Smooth muscle cell (in vitro differentiated cells): ENCODE measurements at regions not wholly inside any gene's neighbourhood (a gene's known extent, or its start where the extent isn't known, plus 50 kb on each side); places are given as distances from the start of the nearest gene placed in this dataset.

Experiments used
- DNase-seq: peaks from one replicate; lab custom pipeline; 2025; ENCODE audit not compliant: unreplicated experiment; lab: John Stamatoyannopoulos, UW
- H2AFZ ChIP-seq: fragments of 200-600 bp; sonication (generic); 2 replicates; pipeline ENCODE4 v1.6.0; 2016; ENCODE audit warnings: antibody characterized with exemption, low read depth, mild to moderate bottlenecking
- H3F3A ChIP-seq: fragments of 200-600 bp; sonication (generic); 2 replicates; pipeline ENCODE4 v1.6.0; 2017; ENCODE audit warnings: antibody characterized with exemption, low read depth
- H3K27ac ChIP-seq: fragments of 200-600 bp; sonication (generic); 2 replicates; pipeline ENCODE4 v1.5.1; 2016; ENCODE audit warnings: low read depth, mild to moderate bottlenecking
- H3K27me3 ChIP-seq: fragments of 200-600 bp; sonication (generic); 2 replicates; pipeline ENCODE4 v1.6.1; 2016; ENCODE audit warnings: low read depth, mild to moderate bottlenecking
- H3K36me3 ChIP-seq: fragments of 200-600 bp; sonication (generic); 2 replicates; pipeline ENCODE4 v1.5.1; 2016; ENCODE audit warnings: low read depth
- H3K4me1 ChIP-seq: fragments of 200-600 bp; sonication (generic); 2 replicates; pipeline ENCODE4 v1.5.1; 2016; ENCODE audit warnings: low read depth
- H3K4me2 ChIP-seq: fragments of 200-600 bp; sonication (generic); 2 replicates; pipeline ENCODE4 v1.6.0; 2016; ENCODE audit warnings: mild to moderate bottlenecking
- H3K4me3 ChIP-seq: fragments of 200-600 bp; sonication (generic); 2 replicates; pipeline ENCODE4 v1.5.1; 2016; ENCODE audit warnings: mild to moderate bottlenecking
- H3K79me2 ChIP-seq: fragments of 200-600 bp; sonication (generic); 2 replicates; pipeline ENCODE4 v1.6.0; 2016; ENCODE audit warnings: low read depth, mild to moderate bottlenecking
- H3K9ac ChIP-seq: fragments of 200-600 bp; sonication (generic); 2 replicates; pipeline ENCODE4 v1.6.0; 2016; ENCODE audit warnings: low read depth
- H3K9me3 ChIP-seq: fragments of 200-600 bp; sonication (generic); replicated peaks from 2 replicates; pipeline ENCODE4 v1.5.1; 2016; ENCODE audit warnings: low read depth
- H4K20me1 ChIP-seq: fragments of 200-600 bp; sonication (generic); 2 replicates; pipeline ENCODE4 v1.6.0; 2016; ENCODE audit warnings: low read depth
- WGBS: methylation state at CpG from one replicate; pipeline ENCODE4 v1.1.7; 2016; ENCODE audit warnings: low lambda C conversion rate; 5-methylcytosine and 5-hydroxymethylcytosine counted together
- TF ChIP-seq, protein P1 (sequence below): fragments of 200-600 bp; sonication (generic); IDR thresholded peaks from 2 replicates; pipeline ENCODE4 v1.5.1; 2017; ENCODE audit warnings: borderline replicate concordance, mild to moderate bottlenecking, antibody characterized with exemption; ENCODE audit not compliant: insufficient read depth, poor library complexity, severe bottlenecking

DNA sequence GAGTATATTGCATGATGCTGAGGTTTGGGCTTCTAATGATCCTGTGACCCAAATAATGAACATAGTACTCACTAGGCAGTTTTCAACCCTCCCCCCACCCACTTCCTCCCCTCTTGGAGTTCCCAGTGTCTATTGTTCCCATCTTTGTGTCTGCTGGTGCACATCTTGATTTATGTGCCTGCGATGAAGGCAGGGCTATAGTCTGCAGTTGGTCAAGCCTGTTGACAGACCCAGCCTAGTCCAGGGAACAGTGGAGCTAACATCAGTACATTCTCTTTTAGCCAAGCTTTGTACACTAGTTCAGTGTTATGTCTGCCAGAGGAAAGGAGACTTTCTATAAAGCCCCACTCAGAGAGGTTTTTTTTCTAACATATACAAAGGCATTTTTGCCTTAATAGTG lies 287.6 kb downstream of the CPS1 start:
- no peak overlapping the region for H3K4me3 ChIP-seq
- H3F3A ChIP-seq: no peaks in the 10 kb centered on the region
- TF ChIP-seq, protein P1, sequence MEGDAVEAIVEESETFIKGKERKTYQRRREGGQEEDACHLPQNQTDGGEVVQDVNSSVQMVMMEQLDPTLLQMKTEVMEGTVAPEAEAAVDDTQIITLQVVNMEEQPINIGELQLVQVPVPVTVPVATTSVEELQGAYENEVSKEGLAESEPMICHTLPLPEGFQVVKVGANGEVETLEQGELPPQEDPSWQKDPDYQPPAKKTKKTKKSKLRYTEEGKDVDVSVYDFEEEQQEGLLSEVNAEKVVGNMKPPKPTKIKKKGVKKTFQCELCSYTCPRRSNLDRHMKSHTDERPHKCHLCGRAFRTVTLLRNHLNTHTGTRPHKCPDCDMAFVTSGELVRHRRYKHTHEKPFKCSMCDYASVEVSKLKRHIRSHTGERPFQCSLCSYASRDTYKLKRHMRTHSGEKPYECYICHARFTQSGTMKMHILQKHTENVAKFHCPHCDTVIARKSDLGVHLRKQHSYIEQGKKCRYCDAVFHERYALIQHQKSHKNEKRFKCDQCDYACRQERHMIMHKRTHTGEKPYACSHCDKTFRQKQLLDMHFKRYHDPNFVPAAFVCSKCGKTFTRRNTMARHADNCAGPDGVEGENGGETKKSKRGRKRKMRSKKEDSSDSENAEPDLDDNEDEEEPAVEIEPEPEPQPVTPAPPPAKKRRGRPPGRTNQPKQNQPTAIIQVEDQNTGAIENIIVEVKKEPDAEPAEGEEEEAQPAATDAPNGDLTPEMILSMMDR: no peak
- H3K4me2 ChIP-seq: no peak overlapping the region
- H3K4me1 ChIP-seq: no peaks in the 10 kb centered on the region
- H3K79me2 ChIP-seq: no peaks in the 10 kb centered on the region
- no peaks in the 10 kb centered on the region for H3K9me3 ChIP-seq
- H3K9ac ChIP-seq: no peak overlapping the region
- H4K20me1 ChIP-seq: no peaks in the 10 kb centered on the region
- no peak for DNase-seq
- no peak overlapping the region for H2AFZ ChIP-seq
- H3K36me3 ChIP-seq: no peaks in the 10 kb centered on the region
- WGBS: 77% methylated on average over 1 of the region's 1 CpG
- no peaks in the 10 kb centered on the region for H3K27me3 ChIP-seq
- no peak overlapping the region for H3K27ac ChIP-seq

GRCh38 chr2:210859314-210859713 lies 302.9 kb downstream of the CPS1 start:
- Histone ChIP-seq H3K4me3 (no peak overlapping the region), H3K36me3 (no peaks in the 10 kb centered on the region), H3K27me3 (no peaks in the 10 kb centered on the region), H3K9me3 (no peaks in the 10 kb centered on the region), H3F3A (no peaks in the 10 kb centered on the region), H3K4me2 (no peak overlapping the region), H4K20me1 (no peaks in the 10 kb centered on the region), H3K4me1 (peaks cover 13% of the 10 kb centered on the region), H2AFZ (no peak overlapping the region), H3K9ac (no peak overlapping the region), H3K27ac (no peak overlapping the region), H3K79me2 (no peaks in the 10 kb centered on the region)
- no peak for DNase-seq
- 61% methylated on average over 2 of the region's 2 CpGs for WGBS
- TF ChIP-seq, protein P1: no peak

- no peak for DNase-seq
- no peak overlapping the region for H2AFZ ChIP-seq
- H3K27me3 ChIP-seq: no peaks in the 10 kb centered on the region
- H3K79me2 ChIP-seq: no peaks in the 10 kb centered on the region
- H3K4me3 ChIP-seq: no peak overlapping the region
- H3K9ac ChIP-seq: no peak overlapping the region
- H3K27ac ChIP-seq: no peak overlapping the region
- H3K9me3 ChIP-seq: no peaks in the 10 kb centered on the region
- no peaks in the 10 kb centered on the region for H4K20me1 ChIP-seq
- H3K4me2 ChIP-seq: no peak overlapping the region
- TF ChIP-seq, protein P1: no peak
- 84% methylated on average over 5 of the region's 5 CpGs for WGBS
- H3F3A ChIP-seq: no peaks in the 10 kb centered on the region
- peaks cover 13% of the 10 kb centered on the region for H3K4me1 ChIP-seq
- no peaks in the 10 kb centered on the region for H3K36me3 ChIP-seq
These were observed 303.9 kb downstream of the CPS1 start for GRCh38 chr2:210860276-210860675.

GRCh38 chr2:210861038-210861665 lies 304.8 kb downstream of the CPS1 start:
- no peaks in the 10 kb centered on the region for H4K20me1 ChIP-seq
- no peak overlapping the region for H3K27ac ChIP-seq
- no peaks in the 10 kb centered on the region for H3K79me2 ChIP-seq
- H3K9me3 ChIP-seq: no peaks in the 10 kb centered on the region
- H3K27me3 ChIP-seq: no peaks in the 10 kb centered on the region
- peaks cover 13% of the 10 kb centered on the region for H3K4me1 ChIP-seq
- WGBS: 92% methylated on average over 2 of the region's 2 CpGs
- no peak overlapping the region for H3K4me3 ChIP-seq
- H3K4me2 ChIP-seq: no peak overlapping the region
- no peak overlapping the region for H2AFZ ChIP-seq
- H3K9ac ChIP-seq: no peak overlapping the region
- TF ChIP-seq, protein P1: no peak
- no peaks in the 10 kb centered on the region for H3F3A ChIP-seq
- DNase-seq: no peak
- no peaks in the 10 kb centered on the region for H3K36me3 ChIP-seq
